ENCODE measurements at regions not wholly inside any gene's neighbourhood (a gene's known extent, or its start where the extent isn't known, plus 50 kb on each side); places are given as distances from the start of the nearest gene placed in this dataset.

GRCh38 chr3:147654827-147655226, 245.7 kb downstream of the ZIC1 start:
- no peaks in the 10 kb centered on the region for H4K20me1 ChIP-seq (ENCODE audit: low read depth, low read length)
- no peak overlapping the region for H3K4me2 ChIP-seq (ENCODE audit: low read depth, low read length, poor library complexity, severe bottlenecking)
- no peaks in the 10 kb centered on the region for H3K36me3 ChIP-seq (ENCODE audit: low read length)
- no peak overlapping the region for H3K9ac ChIP-seq (ENCODE audit: low read length)
- H3K27me3 ChIP-seq (ENCODE audit: low read length): no peaks in the 10 kb centered on the region
- no peak for TF ChIP-seq CTCF (IDR thresholded peaks at IDR 0.05; ENCODE audit: insufficient read depth, low read length, poor library complexity, severe bottlenecking)
- no peak for TF ChIP-seq EZH2phosphoT487 (conservative IDR thresholded peaks at IDR 0.05; ENCODE audit: low read length)
- H3F3A ChIP-seq (ENCODE audit: insufficient read depth): no peaks in the 10 kb centered on the region
- no peak overlapping the region for H3K27ac ChIP-seq (ENCODE audit: low read depth, low read length)
- no peak overlapping the region for H3K4me3 ChIP-seq (ENCODE audit: insufficient read depth, low read length, poor library complexity, severe bottlenecking)
- H3K9me2 ChIP-seq (replicated peaks; ENCODE audit: insufficient read depth, low read length): no peaks in the 10 kb centered on the region
- no peaks in the 10 kb centered on the region for H3K79me2 ChIP-seq (ENCODE audit: insufficient read depth, low read length)
- no peaks in the 10 kb centered on the region for H3K9me3 ChIP-seq (ENCODE audit: insufficient read depth, low read length)
- H2AFZ ChIP-seq (ENCODE audit: low read depth, low read length, severe bottlenecking): no peak overlapping the region

- no peak overlapping the region for H3K4me3 ChIP-seq (ENCODE audit: insufficient read depth, low read length, poor library complexity, severe bottlenecking)
- no peak for TF ChIP-seq CTCF (IDR thresholded peaks at IDR 0.05; ENCODE audit: insufficient read depth, low read length, poor library complexity, severe bottlenecking)
- no peak for TF ChIP-seq EZH2phosphoT487 (conservative IDR thresholded peaks at IDR 0.05; ENCODE audit: low read length)
- H2AFZ ChIP-seq (ENCODE audit: low read depth, low read length, severe bottlenecking): no peak overlapping the region
- H3F3A ChIP-seq (ENCODE audit: insufficient read depth): no peaks in the 10 kb centered on the region
- no peaks in the 10 kb centered on the region for H3K36me3 ChIP-seq (ENCODE audit: low read length)
- H3K9ac ChIP-seq (ENCODE audit: low read length): no peak overlapping the region
- no peaks in the 10 kb centered on the region for H3K9me2 ChIP-seq (replicated peaks; ENCODE audit: insufficient read depth, low read length)
- H3K27ac ChIP-seq (ENCODE audit: low read depth, low read length): no peak overlapping the region
- no peak overlapping the region for H3K4me2 ChIP-seq (ENCODE audit: low read depth, low read length, poor library complexity, severe bottlenecking)
- no peaks in the 10 kb centered on the region for H4K20me1 ChIP-seq (ENCODE audit: low read depth, low read length)
- no peaks in the 10 kb centered on the region for H3K79me2 ChIP-seq (ENCODE audit: insufficient read depth, low read length)
- H3K9me3 ChIP-seq (ENCODE audit: insufficient read depth, low read length): no peaks in the 10 kb centered on the region
- no peaks in the 10 kb centered on the region for H3K27me3 ChIP-seq (ENCODE audit: low read length)
Measured at GRCh38 chr3:147655236-147655635, 246.1 kb downstream of the ZIC1 start.

- Histone ChIP-seq H2AFZ (ENCODE audit: low read depth, low read length, severe bottlenecking) (no peak overlapping the region), H3K36me3 (ENCODE audit: low read length) (no peaks in the 10 kb centered on the region), H4K20me1 (ENCODE audit: low read depth, low read length) (no peaks in the 10 kb centered on the region), H3K4me3 (ENCODE audit: insufficient read depth, low read length, poor library complexity, severe bottlenecking) (no peak overlapping the region), H3F3A (ENCODE audit: insufficient read depth) (no peaks in the 10 kb centered on the region), H3K9me2 (replicated peaks; ENCODE audit: insufficient read depth, low read length) (no peaks in the 10 kb centered on the region), H3K9ac (ENCODE audit: low read length) (no peak overlapping the region), H3K27me3 (ENCODE audit: low read length) (no peaks in the 10 kb centered on the region), H3K27ac (ENCODE audit: low read depth, low read length) (no peak overlapping the region), H3K4me2 (ENCODE audit: low read depth, low read length, poor library complexity, severe bottlenecking) (no peak overlapping the region), H3K79me2 (ENCODE audit: insufficient read depth, low read length) (no peaks in the 10 kb centered on the region), H3K9me3 (ENCODE audit: insufficient read depth, low read length) (no peaks in the 10 kb centered on the region)
- TF ChIP-seq EZH2phosphoT487 (conservative IDR thresholded peaks at IDR 0.05; ENCODE audit: low read length): no peak
Measured at GRCh38 chr3:147656023-147656422, 246.9 kb downstream of the ZIC1 start.

- no peaks in the 10 kb centered on the region for H4K20me1 ChIP-seq (ENCODE audit: low read depth, low read length)
- H3K27me3 ChIP-seq (ENCODE audit: low read length): no peaks in the 10 kb centered on the region
- H3K4me3 ChIP-seq (ENCODE audit: insufficient read depth, low read length, poor library complexity, severe bottlenecking): no peak overlapping the region
- H3K9me3 ChIP-seq (ENCODE audit: insufficient read depth, low read length): no peaks in the 10 kb centered on the region
- TF ChIP-seq EZH2phosphoT487 (conservative IDR thresholded peaks at IDR 0.05; ENCODE audit: low read length) (no peak), CTCF (IDR thresholded peaks at IDR 0.05; ENCODE audit: insufficient read depth, low read length, poor library complexity, severe bottlenecking) (no peak)
- no peaks in the 10 kb centered on the region for H3K36me3 ChIP-seq (ENCODE audit: low read length)
- H3F3A ChIP-seq (ENCODE audit: insufficient read depth): no peaks in the 10 kb centered on the region
- no peak overlapping the region for H2AFZ ChIP-seq (ENCODE audit: low read depth, low read length, severe bottlenecking)
- no peak overlapping the region for H3K4me2 ChIP-seq (ENCODE audit: low read depth, low read length, poor library complexity, severe bottlenecking)
- H3K79me2 ChIP-seq (ENCODE audit: insufficient read depth, low read length): no peaks in the 10 kb centered on the region
- no peak overlapping the region for H3K9ac ChIP-seq (ENCODE audit: low read length)
- H3K27ac ChIP-seq (ENCODE audit: low read depth, low read length): no peak overlapping the region
- H3K9me2 ChIP-seq (replicated peaks; ENCODE audit: insufficient read depth, low read length): no peaks in the 10 kb centered on the region
Measured at GRCh38 chr3:147661916-147662315, 252.8 kb downstream of the ZIC1 start.
